ENCODE measurements at regions not wholly inside any gene's neighbourhood (a gene's known extent, or its start where the extent isn't known, plus 50 kb on each side); places are given as distances from the start of the nearest gene placed in this dataset.

DNA sequence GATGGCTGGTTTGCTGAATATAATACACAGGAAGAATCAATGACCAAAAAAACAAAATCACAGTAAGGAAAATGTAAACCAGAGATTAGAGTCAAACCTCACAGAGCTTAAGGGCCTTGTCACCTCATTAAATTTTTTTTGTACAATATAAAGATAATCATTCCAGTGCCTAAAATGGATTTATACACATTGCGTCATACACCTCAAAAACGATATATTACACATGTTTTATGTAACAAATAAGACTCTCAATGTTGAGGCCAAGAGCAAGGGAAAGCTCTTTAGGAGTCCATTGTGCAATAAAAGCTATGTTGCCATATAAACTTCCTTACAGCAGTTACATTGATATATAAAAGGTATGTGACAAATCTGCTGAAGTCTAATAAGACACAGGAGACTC, 856.7 kb upstream of the SLITRK1 start:
- no peak for TF ChIP-seq FOXP2 (optimal IDR thresholded peaks at IDR 0.05; ENCODE audit: borderline replicate concordance, extremely low read depth, extremely low read length, insufficient read depth)
- TF ChIP-seq TAF1 (IDR thresholded peaks at IDR 0.05; ENCODE audit: borderline replicate concordance, insufficient read depth, low read length): no peak
- TF ChIP-seq, protein P1, sequence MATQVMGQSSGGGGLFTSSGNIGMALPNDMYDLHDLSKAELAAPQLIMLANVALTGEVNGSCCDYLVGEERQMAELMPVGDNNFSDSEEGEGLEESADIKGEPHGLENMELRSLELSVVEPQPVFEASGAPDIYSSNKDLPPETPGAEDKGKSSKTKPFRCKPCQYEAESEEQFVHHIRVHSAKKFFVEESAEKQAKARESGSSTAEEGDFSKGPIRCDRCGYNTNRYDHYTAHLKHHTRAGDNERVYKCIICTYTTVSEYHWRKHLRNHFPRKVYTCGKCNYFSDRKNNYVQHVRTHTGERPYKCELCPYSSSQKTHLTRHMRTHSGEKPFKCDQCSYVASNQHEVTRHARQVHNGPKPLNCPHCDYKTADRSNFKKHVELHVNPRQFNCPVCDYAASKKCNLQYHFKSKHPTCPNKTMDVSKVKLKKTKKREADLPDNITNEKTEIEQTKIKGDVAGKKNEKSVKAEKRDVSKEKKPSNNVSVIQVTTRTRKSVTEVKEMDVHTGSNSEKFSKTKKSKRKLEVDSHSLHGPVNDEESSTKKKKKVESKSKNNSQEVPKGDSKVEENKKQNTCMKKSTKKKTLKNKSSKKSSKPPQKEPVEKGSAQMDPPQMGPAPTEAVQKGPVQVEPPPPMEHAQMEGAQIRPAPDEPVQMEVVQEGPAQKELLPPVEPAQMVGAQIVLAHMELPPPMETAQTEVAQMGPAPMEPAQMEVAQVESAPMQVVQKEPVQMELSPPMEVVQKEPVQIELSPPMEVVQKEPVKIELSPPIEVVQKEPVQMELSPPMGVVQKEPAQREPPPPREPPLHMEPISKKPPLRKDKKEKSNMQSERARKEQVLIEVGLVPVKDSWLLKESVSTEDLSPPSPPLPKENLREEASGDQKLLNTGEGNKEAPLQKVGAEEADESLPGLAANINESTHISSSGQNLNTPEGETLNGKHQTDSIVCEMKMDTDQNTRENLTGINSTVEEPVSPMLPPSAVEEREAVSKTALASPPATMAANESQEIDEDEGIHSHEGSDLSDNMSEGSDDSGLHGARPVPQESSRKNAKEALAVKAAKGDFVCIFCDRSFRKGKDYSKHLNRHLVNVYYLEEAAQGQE (IDR thresholded peaks at IDR 0.05; ENCODE audit: insufficient read depth in 1 of 2, low read depth in 2 of 2, low read length in 2 of 2): no peak
- TF ChIP-seq POLR2AphosphoS5 (IDR thresholded peaks at IDR 0.05; ENCODE audit: low read depth, low read length): no peak
- no peak for TF ChIP-seq SIN3A (IDR thresholded peaks at IDR 0.05; ENCODE audit: borderline replicate concordance, insufficient read depth, low read length)

DNA sequence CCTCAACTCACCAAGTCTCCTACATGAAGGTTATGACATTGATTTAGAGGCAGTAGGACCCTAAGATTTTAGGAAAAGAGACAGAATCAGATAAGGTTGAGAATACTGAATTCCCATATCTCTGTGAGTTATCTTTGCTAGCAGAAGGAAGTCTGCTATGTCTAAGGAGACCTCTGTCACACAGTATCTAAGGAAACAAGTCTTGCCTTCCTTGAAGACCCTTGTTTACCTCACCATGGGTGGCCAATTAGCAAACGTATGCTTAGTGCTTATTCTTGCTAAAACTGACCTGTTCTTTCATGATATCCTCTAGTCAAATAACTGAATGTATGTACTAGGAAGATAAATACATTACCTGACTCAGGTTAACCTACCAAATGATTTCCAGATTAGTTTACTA, 855.4 kb upstream of the SLITRK1 start:
- no peak for TF ChIP-seq SIN3A (IDR thresholded peaks at IDR 0.05; ENCODE audit: borderline replicate concordance, insufficient read depth, low read length)
- TF ChIP-seq TAF1 (IDR thresholded peaks at IDR 0.05; ENCODE audit: borderline replicate concordance, insufficient read depth, low read length): no peak
- TF ChIP-seq, protein P1 (IDR thresholded peaks at IDR 0.05; ENCODE audit: insufficient read depth in 1 of 2, low read depth in 2 of 2, low read length in 2 of 2): no peak
- no peak for TF ChIP-seq FOXP2 (optimal IDR thresholded peaks at IDR 0.05; ENCODE audit: borderline replicate concordance, extremely low read depth, extremely low read length, insufficient read depth)
- no peak for TF ChIP-seq POLR2AphosphoS5 (IDR thresholded peaks at IDR 0.05; ENCODE audit: low read depth, low read length)

- TF ChIP-seq SIN3A (IDR thresholded peaks at IDR 0.05; ENCODE audit: borderline replicate concordance, insufficient read depth, low read length): no peak
These were observed 848.1 kb upstream of the SLITRK1 start for GRCh38 chr13:84730376-84730775.

DNA sequence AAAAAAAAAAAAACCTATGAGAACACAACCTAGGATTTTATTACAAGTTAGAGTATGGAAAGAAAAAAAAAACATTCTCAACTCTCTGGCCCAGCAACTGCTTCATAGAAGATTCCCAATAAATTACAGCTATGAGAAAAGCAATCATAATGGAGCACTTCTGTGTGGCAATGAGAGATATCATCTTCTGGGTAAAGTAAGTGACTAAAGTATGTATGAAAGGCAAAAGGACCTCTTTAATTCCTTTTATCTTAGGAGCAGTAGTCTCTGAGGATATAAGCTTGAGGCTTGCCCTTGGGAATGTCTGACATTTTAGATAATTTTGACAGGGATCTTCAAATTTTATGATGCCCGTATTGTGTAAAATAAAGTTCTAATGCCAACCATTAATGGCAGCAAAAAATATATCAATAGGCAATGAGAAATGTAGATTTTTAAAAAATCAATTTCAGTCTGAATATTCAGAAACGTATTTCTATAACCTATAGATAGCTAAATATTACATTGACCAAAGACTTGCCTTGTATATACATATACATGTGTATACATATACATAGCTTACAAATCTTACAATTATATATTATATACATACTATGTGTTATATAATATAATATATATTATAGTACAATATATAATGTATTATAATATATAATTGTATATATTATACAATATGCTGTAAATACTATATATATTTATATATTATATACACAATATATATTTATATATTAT, 823.9 kb upstream of the SLITRK1 start:
- TF ChIP-seq, protein P1 (IDR thresholded peaks at IDR 0.05; ENCODE audit: insufficient read depth in 1 of 2, low read depth in 2 of 2, low read length in 2 of 2): no peak
- TF ChIP-seq POLR2AphosphoS5 (IDR thresholded peaks at IDR 0.05; ENCODE audit: low read depth, low read length): no peak
- TF ChIP-seq SIN3A (IDR thresholded peaks at IDR 0.05; ENCODE audit: borderline replicate concordance, insufficient read depth, low read length): no peak
- TF ChIP-seq TAF1 (IDR thresholded peaks at IDR 0.05; ENCODE audit: borderline replicate concordance, insufficient read depth, low read length): no peak
- no peak for TF ChIP-seq FOXP2 (optimal IDR thresholded peaks at IDR 0.05; ENCODE audit: borderline replicate concordance, extremely low read depth, extremely low read length, insufficient read depth)

DNA sequence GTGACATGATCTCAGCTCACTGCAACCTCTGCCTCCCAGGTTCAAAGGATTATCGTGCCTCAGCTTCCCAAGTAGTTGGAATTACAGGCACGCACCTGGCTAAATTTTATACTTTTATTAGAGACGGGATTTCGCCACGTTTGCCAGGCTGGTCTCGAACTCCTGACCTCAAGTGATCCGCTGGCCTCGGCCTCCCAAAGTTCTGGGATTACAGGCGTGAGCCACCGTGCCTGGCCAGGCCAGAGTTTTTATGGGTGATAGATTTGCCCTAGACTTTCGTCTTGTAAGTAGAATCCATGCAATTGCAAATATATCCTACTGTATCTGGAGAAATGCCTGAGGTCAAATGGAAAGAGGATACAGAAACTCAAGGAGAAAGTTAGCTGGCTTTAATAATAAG, 819.9 kb upstream of the SLITRK1 start:
- TF ChIP-seq SIN3A (IDR thresholded peaks at IDR 0.05; ENCODE audit: borderline replicate concordance, insufficient read depth, low read length) (no peak), FOXP2 (optimal IDR thresholded peaks at IDR 0.05; ENCODE audit: borderline replicate concordance, extremely low read depth, extremely low read length, insufficient read depth) (no peak), TAF1 (IDR thresholded peaks at IDR 0.05; ENCODE audit: borderline replicate concordance, insufficient read depth, low read length) (no peak), POLR2AphosphoS5 (IDR thresholded peaks at IDR 0.05; ENCODE audit: low read depth, low read length) (no peak)
- TF ChIP-seq, protein P1 (IDR thresholded peaks at IDR 0.05; ENCODE audit: insufficient read depth in 1 of 2, low read depth in 2 of 2, low read length in 2 of 2): no peak
